ENCODE measurements at regions not wholly inside any gene's neighbourhood (a gene's known extent, or its start where the extent isn't known, plus 50 kb on each side); places are given as distances from the start of the nearest gene placed in this dataset.

GRCh38 chr4:11624370-11624769 is 195.7 kb upstream of the HS3ST1 start:
- TF ChIP-seq TAF1 (conservative IDR thresholded peaks at IDR 0.05) (no peak), CTCF (IDR thresholded peaks at IDR 0.05; ENCODE audit: low read depth, low read length, missing input control) (no peak), REST (IDR thresholded peaks at IDR 0.05) (no peak), FOXA1 (IDR thresholded peaks at IDR 0.05) (no peak), YY1 (IDR thresholded peaks at IDR 0.05) (no peak), SP1 (IDR thresholded peaks at IDR 0.05) (no peak), ATF3 (IDR thresholded peaks at IDR 0.05) (no peak)
